Testis (tissue), 2 donors: ENCODE measurements at regions not wholly inside any gene's neighbourhood (a gene's known extent, or its start where the extent isn't known, plus 50 kb on each side); places are given as distances from the start of the nearest gene placed in this dataset.

ENCODE experiments used
- DNase-seq: peaks from one replicate; pipeline ENCODE4 v3.0.0-alpha.2; 2019
- H3K27ac ChIP-seq, 2 donors: fragments of 200-600 bp; sonication (generic); one replicate each; pipeline ENCODE4 v1.5.1; 2019
- H3K27me3 ChIP-seq: fragments of 200-600 bp; sonication (generic); one replicate; pipeline ENCODE4 v1.5.1; 2019
- H3K36me3 ChIP-seq: fragments of 200-600 bp; sonication (generic); one replicate; pipeline ENCODE4 v1.5.1; 2017; ENCODE audit warnings: low read depth; ENCODE audit errors: missing control alignments
- H3K4me1 ChIP-seq: fragments of 200-600 bp; sonication (generic); one replicate; pipeline ENCODE4 v1.5.1; 2019
- H3K4me3 ChIP-seq, 2 donors: fragments of 200-600 bp; sonication (generic); one replicate each; pipeline ENCODE4 v1.5.1; 2017 to 2019
- H3K9me3 ChIP-seq: fragments of 200-600 bp; sonication (generic); one replicate; pipeline ENCODE4 v1.5.1; 2017
- POLR2A ChIP-seq: fragments of 450-650 bp; IDR thresholded peaks from one replicate; pipeline ENCODE4 v1.6.1; 2017; ENCODE audit warnings: antibody characterized with exemption, mild to moderate bottlenecking, moderate library complexity
- WGBS, 2 donors: methylation state at CpG; one replicate each; pipeline ENCODE4 v1.1.5; 2018; 5-methylcytosine and 5-hydroxymethylcytosine counted together
- intact Hi-C: fragments of 100-400 bp; cut with DNase I; formaldehyde crosslinking; loops from one replicate; pipeline ENCODE4 v1.15.1; 2023; ENCODE audit warnings: low total_unique reads
- TF ChIP-seq, protein P1 (sequence below), 3 experiments: fragments of 450-650 bp in 2 of 3; fragments of 200-600 bp in 1 of 3; sonication (generic) in 1 of 3; IDR thresholded peaks; one replicate each; pipeline ENCODE4 v1.5.1; 2016 to 2019; ENCODE audit warnings: antibody characterized with exemption in 3 of 3, mild to moderate bottlenecking in 2 of 3, moderate library complexity in 1 of 3

- H3K9me3 ChIP-seq = no peaks in the 10 kb centered on the region
- no peak for DNase-seq
- TF ChIP-seq, protein P1, sequence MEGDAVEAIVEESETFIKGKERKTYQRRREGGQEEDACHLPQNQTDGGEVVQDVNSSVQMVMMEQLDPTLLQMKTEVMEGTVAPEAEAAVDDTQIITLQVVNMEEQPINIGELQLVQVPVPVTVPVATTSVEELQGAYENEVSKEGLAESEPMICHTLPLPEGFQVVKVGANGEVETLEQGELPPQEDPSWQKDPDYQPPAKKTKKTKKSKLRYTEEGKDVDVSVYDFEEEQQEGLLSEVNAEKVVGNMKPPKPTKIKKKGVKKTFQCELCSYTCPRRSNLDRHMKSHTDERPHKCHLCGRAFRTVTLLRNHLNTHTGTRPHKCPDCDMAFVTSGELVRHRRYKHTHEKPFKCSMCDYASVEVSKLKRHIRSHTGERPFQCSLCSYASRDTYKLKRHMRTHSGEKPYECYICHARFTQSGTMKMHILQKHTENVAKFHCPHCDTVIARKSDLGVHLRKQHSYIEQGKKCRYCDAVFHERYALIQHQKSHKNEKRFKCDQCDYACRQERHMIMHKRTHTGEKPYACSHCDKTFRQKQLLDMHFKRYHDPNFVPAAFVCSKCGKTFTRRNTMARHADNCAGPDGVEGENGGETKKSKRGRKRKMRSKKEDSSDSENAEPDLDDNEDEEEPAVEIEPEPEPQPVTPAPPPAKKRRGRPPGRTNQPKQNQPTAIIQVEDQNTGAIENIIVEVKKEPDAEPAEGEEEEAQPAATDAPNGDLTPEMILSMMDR (IDR thresholded peaks at IDR 0.05) = no peak
- no peak for TF ChIP-seq POLR2A
- no peaks in the 10 kb centered on the region for H3K27me3 ChIP-seq
- H3K27ac ChIP-seq = no peak overlapping the region
- H3K36me3 ChIP-seq = no peaks in the 10 kb centered on the region
- no peaks in the 10 kb centered on the region for H3K4me1 ChIP-seq
- intact Hi-C loops = no loop called here
- no peak overlapping the region for H3K4me3 ChIP-seq
- WGBS, 2 donors = 88 to 91% methylated on average over 3 of the region's 3 CpGs
Observed at GRCh38 chr2:5975401-5975800, 283.2 kb downstream of the SOX11 start.

DNA sequence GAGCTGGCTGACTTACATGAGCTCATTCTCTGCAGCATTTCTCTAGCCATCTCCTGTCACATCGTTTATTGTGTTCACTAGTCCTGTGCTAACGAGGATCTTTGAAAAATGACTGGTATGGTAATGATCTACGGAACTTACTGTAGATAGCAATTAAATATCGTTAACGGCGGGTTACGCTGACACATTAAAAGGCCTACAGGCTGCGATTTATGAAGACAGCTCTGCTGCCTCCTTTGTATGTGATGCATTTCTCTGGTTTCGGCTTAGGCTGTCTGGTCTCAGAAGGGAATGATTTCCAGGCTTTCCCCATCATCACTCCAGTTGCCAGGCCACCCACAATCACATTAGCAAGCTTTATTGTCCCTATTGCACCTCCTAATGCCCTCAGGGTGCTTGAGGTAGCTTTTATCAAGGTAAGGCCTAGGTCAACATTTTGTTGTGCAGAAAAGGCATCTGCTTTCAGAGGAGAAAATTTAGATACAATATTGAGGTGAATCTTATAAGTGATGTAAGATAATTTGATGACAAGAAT is 284.4 kb downstream of the SOX11 start:
- H3K4me3 ChIP-seq = no peak overlapping the region
- no peaks in the 10 kb centered on the region for H3K27me3 ChIP-seq
- DNase-seq = no peak
- TF ChIP-seq, protein P1 (IDR thresholded peaks at IDR 0.05) = no peak
- TF ChIP-seq POLR2A = no peak
- H3K9me3 ChIP-seq = no peaks in the 10 kb centered on the region
- no peaks in the 10 kb centered on the region for H3K36me3 ChIP-seq
- H3K27ac ChIP-seq = no peak overlapping the region
- intact Hi-C loops = no loop called here
- WGBS, 2 donors = 69 to 75% methylated on average over 9 of the region's 9 CpGs
- H3K4me1 ChIP-seq = no peaks in the 10 kb centered on the region

- DNase-seq = no peak
- H3K4me1 ChIP-seq = no peaks in the 10 kb centered on the region
- no peaks in the 10 kb centered on the region for H3K27me3 ChIP-seq
- no peaks in the 10 kb centered on the region for H3K9me3 ChIP-seq
- 67 to 73% methylated on average over 2 of the region's 2 CpGs for WGBS, 2 donors
- H3K36me3 ChIP-seq = no peaks in the 10 kb centered on the region
- H3K27ac ChIP-seq = no peak overlapping the region
- intact Hi-C loops = no loop called here
- TF ChIP-seq, protein P1 (IDR thresholded peaks at IDR 0.05) = no peak
- no peak for TF ChIP-seq POLR2A
- H3K4me3 ChIP-seq = no peak overlapping the region
Observed at GRCh38 chr2:5977477-5977876, 285.3 kb downstream of the SOX11 start.

DNA sequence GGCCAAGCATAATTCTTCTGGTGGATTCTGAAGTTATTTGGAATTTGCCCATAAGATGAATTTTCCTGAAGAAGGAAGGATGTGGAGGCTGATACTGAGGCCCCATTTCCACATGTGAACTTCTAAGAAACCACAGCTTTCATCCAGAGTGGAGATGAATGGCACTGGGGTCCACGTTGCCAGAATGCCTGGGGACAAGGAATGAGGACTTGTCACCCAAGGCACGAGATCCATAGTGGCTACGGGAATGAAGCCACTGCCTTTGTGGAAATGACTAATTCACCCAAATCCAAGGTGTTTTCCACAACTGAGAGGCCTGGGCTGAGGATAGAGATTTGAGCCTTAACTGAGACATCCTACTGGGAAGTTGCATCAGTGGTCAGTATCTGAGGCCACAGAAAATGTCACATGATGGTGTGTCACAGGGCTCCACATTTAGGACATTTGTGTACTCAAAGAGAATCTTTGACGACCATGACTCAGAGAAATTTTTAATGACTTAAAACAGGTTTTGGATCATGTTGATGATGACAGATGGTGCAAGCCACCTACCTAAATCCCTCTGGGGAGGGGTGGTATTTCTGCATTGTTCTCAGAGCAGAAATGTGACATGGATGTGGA is 286.1 kb downstream of the SOX11 start:
- no peak for TF ChIP-seq POLR2A
- TF ChIP-seq, protein P1 (IDR thresholded peaks at IDR 0.05) = no peak
- Histone ChIP-seq H3K27me3 (no peaks in the 10 kb centered on the region), H3K27ac (no peak overlapping the region), H3K9me3 (no peaks in the 10 kb centered on the region), H3K4me1 (no peaks in the 10 kb centered on the region), H3K36me3 (no peaks in the 10 kb centered on the region), H3K4me3 (no peak overlapping the region)
- intact Hi-C loops = no loop called here
- 91 to 93% methylated on average over 4 of the region's 4 CpGs for WGBS, 2 donors
- DNase-seq = no peak
